ENCODE measurements at regions not wholly inside any gene's neighbourhood (a gene's known extent, or its start where the extent isn't known, plus 50 kb on each side); places are given as distances from the start of the nearest gene placed in this dataset.

DNA sequence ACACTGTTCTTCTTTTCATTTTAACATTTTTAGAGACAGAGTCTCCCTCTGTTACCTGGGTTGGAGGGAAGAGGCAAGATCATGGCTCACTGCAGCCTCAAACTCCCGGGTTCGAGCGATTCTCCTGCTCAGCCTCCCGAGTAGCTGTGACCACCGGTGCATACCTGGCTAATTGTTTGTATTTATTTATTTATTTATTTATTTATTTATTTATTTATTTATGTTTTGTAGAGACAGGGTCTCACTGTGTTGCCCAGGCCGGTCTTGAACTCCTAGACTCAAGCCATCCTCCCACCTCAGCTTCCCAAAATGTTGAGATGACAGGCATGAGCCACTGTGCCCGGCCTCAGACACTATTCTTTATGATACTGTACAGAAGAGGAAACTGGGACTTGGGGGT is 1176.6 kb upstream of the AUTS2 start:
- no peaks in the 10 kb centered on the region for H3K9me3 ChIP-seq
- no peaks in the 10 kb centered on the region for H3K36me3 ChIP-seq
- 91 to 94% (median 93%) methylated on average over 7 of the region's 7 CpGs for WGBS, 5 donors
- TF ChIP-seq POLR2A (IDR thresholded peaks at IDR 0.05) (no peak), POLR2AphosphoS5 (IDR thresholded peaks at IDR 0.05) (no peak), EP300 (IDR thresholded peaks at IDR 0.05) (no peak)
- TF ChIP-seq, protein P1, sequence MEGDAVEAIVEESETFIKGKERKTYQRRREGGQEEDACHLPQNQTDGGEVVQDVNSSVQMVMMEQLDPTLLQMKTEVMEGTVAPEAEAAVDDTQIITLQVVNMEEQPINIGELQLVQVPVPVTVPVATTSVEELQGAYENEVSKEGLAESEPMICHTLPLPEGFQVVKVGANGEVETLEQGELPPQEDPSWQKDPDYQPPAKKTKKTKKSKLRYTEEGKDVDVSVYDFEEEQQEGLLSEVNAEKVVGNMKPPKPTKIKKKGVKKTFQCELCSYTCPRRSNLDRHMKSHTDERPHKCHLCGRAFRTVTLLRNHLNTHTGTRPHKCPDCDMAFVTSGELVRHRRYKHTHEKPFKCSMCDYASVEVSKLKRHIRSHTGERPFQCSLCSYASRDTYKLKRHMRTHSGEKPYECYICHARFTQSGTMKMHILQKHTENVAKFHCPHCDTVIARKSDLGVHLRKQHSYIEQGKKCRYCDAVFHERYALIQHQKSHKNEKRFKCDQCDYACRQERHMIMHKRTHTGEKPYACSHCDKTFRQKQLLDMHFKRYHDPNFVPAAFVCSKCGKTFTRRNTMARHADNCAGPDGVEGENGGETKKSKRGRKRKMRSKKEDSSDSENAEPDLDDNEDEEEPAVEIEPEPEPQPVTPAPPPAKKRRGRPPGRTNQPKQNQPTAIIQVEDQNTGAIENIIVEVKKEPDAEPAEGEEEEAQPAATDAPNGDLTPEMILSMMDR (IDR thresholded peaks at IDR 0.05), result no peak
- no peak for DNase-seq
- H3K4me1 ChIP-seq, result no peaks in the 10 kb centered on the region
- intact Hi-C loops (cut with DNase I; ENCODE audit: low total_unique reads), result no loop called here
- H3K27me3 ChIP-seq, result no peaks in the 10 kb centered on the region
- no peak overlapping the region for H3K4me3 ChIP-seq
- H3K27ac ChIP-seq, result no peak overlapping the region

DNA sequence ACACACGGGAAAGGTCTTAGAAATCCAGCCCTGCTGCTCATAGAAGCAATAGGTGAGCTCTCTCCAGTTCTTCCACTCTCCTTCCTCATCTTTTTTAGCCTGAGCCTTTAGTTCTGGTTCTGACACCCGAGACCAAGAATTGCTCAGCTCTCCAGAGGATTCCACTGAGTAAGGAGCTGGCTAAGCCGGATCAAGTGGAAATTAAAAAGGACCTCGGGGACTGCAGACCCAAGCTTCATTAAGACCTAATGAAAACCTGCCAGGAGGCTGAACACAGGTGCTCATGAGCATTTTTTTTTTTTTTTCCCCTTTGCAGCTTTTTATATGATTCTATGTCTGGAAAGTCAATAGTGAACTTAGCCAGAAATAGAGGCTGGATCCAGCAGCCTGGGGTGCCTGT is 1176.0 kb upstream of the AUTS2 start:
- TF ChIP-seq POLR2AphosphoS5 (IDR thresholded peaks at IDR 0.05) (no peak), EP300 (IDR thresholded peaks at IDR 0.05) (no peak), POLR2A (IDR thresholded peaks at IDR 0.05) (no peak)
- TF ChIP-seq, protein P1 (IDR thresholded peaks at IDR 0.05), result no peak
- 51 to 78% (median 69%) methylated on average over 4 of the region's 4 CpGs for WGBS, 5 donors
- Histone ChIP-seq H3K9me3 (no peaks in the 10 kb centered on the region), H3K4me3 (no peak overlapping the region), H3K27ac (no peak overlapping the region), H3K27me3 (no peaks in the 10 kb centered on the region), H3K4me1 (no peaks in the 10 kb centered on the region), H3K36me3 (no peaks in the 10 kb centered on the region)
- DNase-seq, result no peak
- intact Hi-C loops (cut with DNase I; ENCODE audit: low total_unique reads), result no loop called here

DNA sequence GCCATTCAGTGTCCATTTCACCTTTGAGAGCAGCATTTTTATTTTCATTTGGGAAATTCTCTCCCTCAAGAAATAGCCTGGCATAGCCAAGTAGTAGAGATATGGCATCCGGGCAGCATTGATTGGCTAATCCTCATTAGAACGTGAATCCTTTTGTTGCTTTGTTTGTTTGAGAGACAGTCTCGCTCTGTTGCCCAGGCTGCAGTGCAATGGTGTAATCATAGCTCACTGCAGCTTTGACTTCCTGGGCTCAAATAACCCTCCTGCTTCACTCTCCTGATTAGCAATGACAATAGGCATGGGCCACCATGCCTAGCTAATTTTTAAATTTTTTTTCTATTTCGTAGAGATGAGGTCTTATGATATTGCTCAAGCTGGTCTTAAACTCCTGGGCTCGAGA is 1174.9 kb upstream of the AUTS2 start:
- no peaks in the 10 kb centered on the region for H3K9me3 ChIP-seq
- H3K4me3 ChIP-seq, result no peak overlapping the region
- intact Hi-C loops (cut with DNase I; ENCODE audit: low total_unique reads), result no loop called here
- H3K27me3 ChIP-seq, result no peaks in the 10 kb centered on the region
- no peak overlapping the region for H3K27ac ChIP-seq
- H3K36me3 ChIP-seq, result no peaks in the 10 kb centered on the region
- H3K4me1 ChIP-seq, result no peaks in the 10 kb centered on the region
- DNase-seq, result no peak
- TF ChIP-seq POLR2AphosphoS5 (IDR thresholded peaks at IDR 0.05), result no peak
- no peak for TF ChIP-seq EP300 (IDR thresholded peaks at IDR 0.05)
- TF ChIP-seq POLR2A (IDR thresholded peaks at IDR 0.05), result no peak
- TF ChIP-seq, protein P1 (IDR thresholded peaks at IDR 0.05), result no peak
- WGBS, 5 donors, result 63 to 85% (median 73%) methylated on average over 5 of the region's 5 CpGs

DNA sequence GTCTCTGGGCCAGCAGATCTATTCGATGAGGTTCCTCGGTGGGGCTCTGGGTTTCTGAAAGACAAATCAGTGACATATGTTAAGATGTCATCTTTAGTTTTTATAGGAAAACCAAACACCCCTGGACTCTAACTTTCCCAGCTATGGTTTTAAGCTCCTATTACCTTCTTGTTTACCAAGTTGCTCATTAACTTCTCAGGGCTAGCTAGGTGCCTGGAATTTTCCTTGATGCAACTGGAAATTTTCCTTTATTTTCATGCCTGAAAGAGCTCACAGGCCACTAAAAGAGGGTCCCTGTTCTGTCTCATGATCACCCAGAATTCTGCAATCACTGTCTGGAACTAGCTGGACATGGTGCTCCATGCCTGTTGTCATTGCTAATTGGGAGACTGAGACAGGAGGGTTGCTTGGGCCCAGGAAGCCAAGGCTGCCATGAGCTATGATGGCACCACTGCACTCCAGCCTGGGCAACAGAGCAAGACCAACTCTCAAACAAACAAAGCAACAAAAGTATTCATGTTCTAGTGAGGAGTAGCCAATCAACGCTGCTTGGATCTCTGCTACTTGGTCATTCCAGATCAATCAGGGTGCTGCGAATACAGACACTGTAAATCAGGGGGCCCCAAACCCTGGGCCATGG is 1173.5 kb upstream of the AUTS2 start:
- H3K36me3 ChIP-seq, result no peaks in the 10 kb centered on the region
- no peaks in the 10 kb centered on the region for H3K9me3 ChIP-seq
- no peaks in the 10 kb centered on the region for H3K27me3 ChIP-seq
- WGBS, 5 donors, result 68 to 82% (median 77%) methylated on average over 4 of the region's 4 CpGs
- no peak overlapping the region for H3K4me3 ChIP-seq
- TF ChIP-seq POLR2A (IDR thresholded peaks at IDR 0.05), result no peak
- TF ChIP-seq POLR2AphosphoS5 (IDR thresholded peaks at IDR 0.05), result no peak
- TF ChIP-seq, protein P1 (IDR thresholded peaks at IDR 0.05), result no peak
- TF ChIP-seq EP300 (IDR thresholded peaks at IDR 0.05), result no peak
- no peak for DNase-seq
- intact Hi-C loops (cut with DNase I; ENCODE audit: low total_unique reads), result no loop called here
- H3K27ac ChIP-seq, result no peak overlapping the region
- no peaks in the 10 kb centered on the region for H3K4me1 ChIP-seq
